A549 (cell line): ENCODE measurements at regions not wholly inside any gene's neighbourhood (a gene's known extent, or its start where the extent isn't known, plus 50 kb on each side); places are given as distances from the start of the nearest gene placed in this dataset.
A peak's percentile ranks its signal among the peaks of the same experiment; 100 is the strongest.
"Not testable (repeated sequence)": the region's sequence is repeated elsewhere in the genome, so short reads cannot be mapped to it uniquely, and the experiment has no call there.

ENCODE experiments used
- ATAC-seq, 2 experiments: fragments of 200-7000 bp in 1 of 2; fragments of >200 bp in 1 of 2; cut with Nextera tagmentation in 1 of 2; cut with Tn5 transposase in 1 of 2; 3 replicates each; pipeline versions ENCODE4 v1.8.0 to v1.9.1; 2018 to 2020; ENCODE audit warnings: mild to moderate bottlenecking in 1 of 2, moderate library complexity in 1 of 2
- CTCF ChIA-PET: fragments of 300-600 bp; sonication (Branson Sonifier 250); formaldehyde crosslinking; extraction: SDS; loops from one replicate; lab custom pipeline; 2021; ENCODE audit warnings: antibody characterized with exemption, inconsistent platforms; lab: Yijun Ruan, JAX
- POLR2A ChIA-PET: fragments of 350-600 bp; formaldehyde crosslinking; extraction: SDS; loops from one replicate; lab custom pipeline; 2021; ENCODE audit warnings: antibody characterized with exemption, inconsistent platforms; lab: Yijun Ruan, JAX
- DNase-seq, 2 experiments: peaks; one replicate each; pipeline versions ENCODE4 v3.0.0 to v3.0.0-alpha.2; 2011 to 2016; ENCODE audit warnings: low read depth in 1 of 2, low spot score in 1 of 2
- FAIRE-seq: peaks from 2 replicates; lab custom pipeline; 2011; peaks lifted over from hg19 to GRCh38; lab: Jason Lieb, UNC
- H3K27ac ChIP-seq, 2 experiments: fragments of >200 bp; sonication (Bioruptor Twin); formaldehyde crosslinking; 3 replicates each; pipeline ENCODE4 v1.5.1; 2016 to 2017
- H3K4me1 ChIP-seq: fragments of >200 bp; sonication (Bioruptor Twin); formaldehyde crosslinking; 3 replicates; pipeline ENCODE4 v1.6.1; 2016
- H3K4me2 ChIP-seq: fragments of >200 bp; sonication (Bioruptor Twin); formaldehyde crosslinking; 3 replicates; pipeline ENCODE4 v1.6.1; 2016
- H3K4me3 ChIP-seq: fragments of >200 bp; sonication (Bioruptor Twin); formaldehyde crosslinking; 3 replicates; pipeline ENCODE4 v1.5.1; 2016
- H3K9me3 ChIP-seq: fragments of >200 bp; sonication (Bioruptor Twin); formaldehyde crosslinking; 3 replicates; pipeline ENCODE4 v1.6.1; 2016
- FOSL2 ChIP-seq, 2 experiments: fragments of 450-650 bp in 1 of 2; fragments of >200 bp in 1 of 2; sonication (Bioruptor Twin) in 1 of 2; formaldehyde crosslinking; IDR thresholded peaks; 2 replicates each; pipeline versions ENCODE4 v1.5.0 to v1.6.1; 2016 to 2020; ENCODE audit warnings: mild to moderate bottlenecking in 1 of 2, moderate library complexity in 1 of 2
- HOXB13 ChIP-seq: fragments of 250-450 bp; sonication (Bioruptor Pico); IDR thresholded peaks from 2 replicates; pipeline ENCODE4 v1.5.0; 2020; ENCODE audit warnings: low read depth, mild to moderate bottlenecking, moderate library complexity
- MAFK ChIP-seq: fragments of 450-650 bp; IDR thresholded peaks from 2 replicates; pipeline ENCODE4 v1.6.1; 2014; ENCODE audit not compliant: partially characterized antibody
- NR3C1 ChIP-seq: fragments of >200 bp; sonication (Bioruptor Twin); formaldehyde crosslinking; IDR thresholded peaks from 3 replicates; pipeline ENCODE4 v1.6.1; 2017
- POLR2AphosphoS2 ChIP-seq: conservative IDR thresholded peaks from 2 replicates; pipeline ENCODE4 v1.6.1; 2012; ENCODE audit warnings: low read length, improper control_type of control experiment, inconsistent platforms
- RAD21 ChIP-seq, 2 experiments: fragments of >200 bp in 1 of 2; sonication (Bioruptor Twin) in 1 of 2; formaldehyde crosslinking in 1 of 2; IDR thresholded peaks in 1 of 2; conservative IDR thresholded peaks in 1 of 2; 2 replicates in 1 of 2; 3 replicates in 1 of 2; pipeline ENCODE4 v1.6.1; 2012 to 2018; ENCODE audit warnings: inconsistent platforms in 1 of 2
- RARB ChIP-seq: fragments of 250-450 bp; sonication (Bioruptor Pico); IDR thresholded peaks from 2 replicates; pipeline ENCODE4 v1.8.0; 2021; ENCODE audit warnings: mild to moderate bottlenecking, moderate library complexity
- RCOR1 ChIP-seq: fragments of 150-350 bp; IDR thresholded peaks from 2 replicates; pipeline ENCODE4 v1.6.1; 2014; ENCODE audit warnings: antibody characterized with exemption, low read length, low read depth
- ZNF302 ChIP-seq: fragments of 250-450 bp; sonication (Bioruptor Pico); IDR thresholded peaks from 2 replicates; pipeline ENCODE4 v1.9.0; 2021; ENCODE audit warnings: inconsistent platforms, mild to moderate bottlenecking, moderate library complexity
- WGBS: methylation state at CpG from one replicate; pipeline ENCODE4 v1.1.6; 2017; ENCODE audit errors: missing lambda C conversion rate; 5-methylcytosine and 5-hydroxymethylcytosine counted together
- TF ChIP-seq, protein P1 (sequence below): fragments of >200 bp; sonication (Bioruptor Twin); formaldehyde crosslinking; IDR thresholded peaks from 3 replicates; pipeline ENCODE4 v1.6.1; 2016
- TF ChIP-seq, protein P2 (sequence below): fragments of 250-450 bp; sonication (Bioruptor Pico); IDR thresholded peaks from 2 replicates; pipeline ENCODE4 v1.5.0; 2020; ENCODE audit warnings: low read depth, mild to moderate bottlenecking, moderate library complexity
- TF ChIP-seq, protein P3 (sequence below): fragments of 200-600 bp; sonication (generic); IDR thresholded peaks from 2 replicates; pipeline ENCODE4 v1.6.1; 2016; ENCODE audit warnings: antibody characterized with exemption, mild to moderate bottlenecking, moderate library complexity
- TF ChIP-seq, protein P4 (sequence below): fragments of >200 bp; sonication (Bioruptor Twin); formaldehyde crosslinking; IDR thresholded peaks from 2 replicates; pipeline ENCODE4 v1.6.1; 2016
- TF ChIP-seq, protein P5 (sequence below): fragments of >200 bp; sonication (Bioruptor Twin); formaldehyde crosslinking; IDR thresholded peaks from 3 replicates; pipeline ENCODE4 v1.5.1; 2016

DNA sequence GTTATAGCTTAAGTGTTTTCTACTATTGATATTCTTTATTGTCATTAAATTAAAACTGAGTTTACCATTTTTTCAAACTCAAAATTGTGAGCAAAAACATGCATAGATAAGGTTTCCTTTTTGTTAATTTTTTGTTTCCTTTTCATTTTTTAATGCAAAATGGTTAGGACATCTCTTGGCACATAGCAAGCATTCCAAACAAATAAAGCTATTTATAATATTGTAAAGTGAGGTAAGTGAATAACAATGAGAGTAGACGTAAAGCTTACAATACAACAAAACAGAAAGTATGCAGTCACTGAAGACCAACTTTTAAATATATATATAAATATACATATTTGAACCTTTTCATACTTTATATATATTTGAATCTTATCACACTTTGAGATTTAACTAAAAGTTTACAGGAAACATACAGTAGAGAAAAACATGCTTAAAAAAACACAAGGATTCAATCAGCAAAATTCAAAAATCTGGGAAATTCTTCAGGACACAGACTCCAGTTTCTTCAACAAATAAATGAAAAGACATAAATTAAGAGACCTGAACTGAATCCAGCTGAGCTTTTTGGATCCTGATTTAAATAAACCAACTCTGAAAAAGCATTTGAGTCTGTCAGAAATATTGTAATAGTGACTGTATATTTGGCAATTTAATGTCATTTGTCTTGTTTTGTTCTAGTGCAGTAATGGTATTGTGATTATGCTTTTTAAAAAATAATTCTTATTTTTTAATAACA, 67.5 kb upstream of the SAMSN1 start (continued):
- TF ChIP-seq, protein P1, sequence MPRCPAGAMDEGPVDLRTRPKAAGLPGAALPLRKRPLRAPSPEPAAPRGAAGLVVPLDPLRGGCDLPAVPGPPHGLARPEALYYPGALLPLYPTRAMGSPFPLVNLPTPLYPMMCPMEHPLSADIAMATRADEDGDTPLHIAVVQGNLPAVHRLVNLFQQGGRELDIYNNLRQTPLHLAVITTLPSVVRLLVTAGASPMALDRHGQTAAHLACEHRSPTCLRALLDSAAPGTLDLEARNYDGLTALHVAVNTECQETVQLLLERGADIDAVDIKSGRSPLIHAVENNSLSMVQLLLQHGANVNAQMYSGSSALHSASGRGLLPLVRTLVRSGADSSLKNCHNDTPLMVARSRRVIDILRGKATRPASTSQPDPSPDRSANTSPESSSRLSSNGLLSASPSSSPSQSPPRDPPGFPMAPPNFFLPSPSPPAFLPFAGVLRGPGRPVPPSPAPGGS: no peak
- TF ChIP-seq HOXB13 (no peak), POLR2AphosphoS2 (no peak), RCOR1 (no peak), RARB (CRISPR knock-in tag) (no peak)

DNA sequence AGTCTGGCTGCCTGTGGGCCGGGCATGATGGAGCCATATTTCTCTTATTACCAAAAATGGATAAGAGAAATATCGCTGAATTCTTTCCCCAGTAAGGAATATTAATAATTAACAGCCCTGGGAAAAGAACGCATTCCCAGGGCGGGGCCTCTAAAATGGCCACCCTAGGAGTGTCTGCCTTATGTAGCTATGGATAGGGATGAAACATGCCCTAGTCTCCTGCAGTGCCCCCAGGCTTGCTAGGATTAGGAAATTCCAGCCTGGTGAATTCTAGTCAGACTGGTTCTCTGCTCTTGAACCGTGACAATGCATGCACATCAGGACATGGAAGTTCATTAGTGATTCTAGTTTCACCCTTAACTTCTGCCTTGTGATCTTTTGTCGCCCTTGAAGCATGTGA, 64.0 kb upstream of the SAMSN1 start:
- CTCF ChIA-PET, H3K4me2 ChIP-seq, H3K4me1 ChIP-seq, POLR2A ChIA-PET, DNase-seq, H3K9me3 ChIP-seq, H3K27ac ChIP-seq, H3K4me3 ChIP-seq, ATAC-seq, FAIRE-seq: not testable (repeated sequence)
- 48% methylated on average over 6 of the region's 6 CpGs for WGBS

DNA sequence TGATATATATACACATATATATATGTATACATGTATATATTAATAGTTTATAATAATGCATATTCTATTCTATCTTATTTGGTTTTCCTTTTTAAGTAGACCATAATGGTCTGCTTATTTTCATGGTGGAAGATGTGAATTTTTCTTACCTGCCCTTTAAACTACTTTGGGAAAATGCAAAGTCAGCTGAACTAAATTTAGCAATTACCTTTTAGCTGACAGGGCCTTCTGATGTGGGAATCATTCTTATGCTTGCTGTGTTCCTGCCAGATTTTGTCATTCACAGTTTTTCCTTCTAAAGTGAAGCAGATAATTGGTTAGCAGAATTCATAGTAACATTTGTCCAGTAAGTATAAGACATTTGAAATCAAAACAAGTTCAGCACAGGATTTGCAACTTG, 63.2 kb upstream of the SAMSN1 start:
- FAIRE-seq: no peak
- CTCF ChIA-PET: no interaction called here

DNA sequence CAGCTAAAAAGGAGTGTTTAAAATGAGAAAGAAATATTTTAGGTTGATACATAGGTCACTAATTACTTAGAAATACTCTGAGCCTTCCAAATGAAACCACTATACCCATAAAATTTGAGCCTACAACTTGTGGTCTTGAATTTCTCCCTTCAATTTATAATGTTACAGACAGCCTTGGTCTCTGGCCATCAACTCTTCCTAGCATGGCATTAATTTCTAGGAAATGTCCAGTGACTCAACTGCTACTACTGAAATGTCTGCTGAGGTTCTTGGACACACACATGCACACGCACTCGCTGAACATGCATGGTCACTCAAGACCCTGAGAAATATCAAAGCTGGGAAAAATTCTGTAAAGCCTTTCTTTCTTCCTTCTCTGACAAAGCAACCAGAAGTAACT, 61.1 kb upstream of the SAMSN1 start:
- Histone ChIP-seq H3K4me3 (no peak overlapping the region), H3K4me1 (no peaks in the 10 kb centered on the region), H3K4me2 (no peak overlapping the region), H3K27ac (no peak overlapping the region), H3K9me3 (no peaks in the 10 kb centered on the region)
- ChIA-PET CTCF (no interaction called here), POLR2A (no interaction called here)
- ATAC-seq (no peak), DNase-seq (no peak), FAIRE-seq (no peak)
- 89% methylated on average over 2 of the region's 2 CpGs for WGBS
- TF ChIP-seq, protein P2, sequence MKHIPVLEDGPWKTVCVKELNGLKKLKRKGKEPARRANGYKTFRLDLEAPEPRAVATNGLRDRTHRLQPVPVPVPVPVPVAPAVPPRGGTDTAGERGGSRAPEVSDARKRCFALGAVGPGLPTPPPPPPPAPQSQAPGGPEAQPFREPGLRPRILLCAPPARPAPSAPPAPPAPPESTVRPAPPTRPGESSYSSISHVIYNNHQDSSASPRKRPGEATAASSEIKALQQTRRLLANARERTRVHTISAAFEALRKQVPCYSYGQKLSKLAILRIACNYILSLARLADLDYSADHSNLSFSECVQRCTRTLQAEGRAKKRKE (CRISPR knock-in tag): no peak
- TF ChIP-seq, protein P3, sequence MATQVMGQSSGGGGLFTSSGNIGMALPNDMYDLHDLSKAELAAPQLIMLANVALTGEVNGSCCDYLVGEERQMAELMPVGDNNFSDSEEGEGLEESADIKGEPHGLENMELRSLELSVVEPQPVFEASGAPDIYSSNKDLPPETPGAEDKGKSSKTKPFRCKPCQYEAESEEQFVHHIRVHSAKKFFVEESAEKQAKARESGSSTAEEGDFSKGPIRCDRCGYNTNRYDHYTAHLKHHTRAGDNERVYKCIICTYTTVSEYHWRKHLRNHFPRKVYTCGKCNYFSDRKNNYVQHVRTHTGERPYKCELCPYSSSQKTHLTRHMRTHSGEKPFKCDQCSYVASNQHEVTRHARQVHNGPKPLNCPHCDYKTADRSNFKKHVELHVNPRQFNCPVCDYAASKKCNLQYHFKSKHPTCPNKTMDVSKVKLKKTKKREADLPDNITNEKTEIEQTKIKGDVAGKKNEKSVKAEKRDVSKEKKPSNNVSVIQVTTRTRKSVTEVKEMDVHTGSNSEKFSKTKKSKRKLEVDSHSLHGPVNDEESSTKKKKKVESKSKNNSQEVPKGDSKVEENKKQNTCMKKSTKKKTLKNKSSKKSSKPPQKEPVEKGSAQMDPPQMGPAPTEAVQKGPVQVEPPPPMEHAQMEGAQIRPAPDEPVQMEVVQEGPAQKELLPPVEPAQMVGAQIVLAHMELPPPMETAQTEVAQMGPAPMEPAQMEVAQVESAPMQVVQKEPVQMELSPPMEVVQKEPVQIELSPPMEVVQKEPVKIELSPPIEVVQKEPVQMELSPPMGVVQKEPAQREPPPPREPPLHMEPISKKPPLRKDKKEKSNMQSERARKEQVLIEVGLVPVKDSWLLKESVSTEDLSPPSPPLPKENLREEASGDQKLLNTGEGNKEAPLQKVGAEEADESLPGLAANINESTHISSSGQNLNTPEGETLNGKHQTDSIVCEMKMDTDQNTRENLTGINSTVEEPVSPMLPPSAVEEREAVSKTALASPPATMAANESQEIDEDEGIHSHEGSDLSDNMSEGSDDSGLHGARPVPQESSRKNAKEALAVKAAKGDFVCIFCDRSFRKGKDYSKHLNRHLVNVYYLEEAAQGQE: no peak
- TF ChIP-seq RAD21 (conservative IDR thresholded peaks at IDR 0.05 in 1 of 2, IDR thresholded peaks at IDR 0.05 in 1 of 2) (no peak), ZNF302 (no peak), RARB (CRISPR knock-in tag) (no peak), NR3C1 (no peak)
- TF ChIP-seq, protein P4, sequence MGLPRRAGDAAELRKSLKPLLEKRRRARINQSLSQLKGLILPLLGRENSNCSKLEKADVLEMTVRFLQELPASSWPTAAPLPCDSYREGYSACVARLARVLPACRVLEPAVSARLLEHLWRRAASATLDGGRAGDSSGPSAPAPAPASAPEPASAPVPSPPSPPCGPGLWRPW: no peak
- TF ChIP-seq, protein P5, sequence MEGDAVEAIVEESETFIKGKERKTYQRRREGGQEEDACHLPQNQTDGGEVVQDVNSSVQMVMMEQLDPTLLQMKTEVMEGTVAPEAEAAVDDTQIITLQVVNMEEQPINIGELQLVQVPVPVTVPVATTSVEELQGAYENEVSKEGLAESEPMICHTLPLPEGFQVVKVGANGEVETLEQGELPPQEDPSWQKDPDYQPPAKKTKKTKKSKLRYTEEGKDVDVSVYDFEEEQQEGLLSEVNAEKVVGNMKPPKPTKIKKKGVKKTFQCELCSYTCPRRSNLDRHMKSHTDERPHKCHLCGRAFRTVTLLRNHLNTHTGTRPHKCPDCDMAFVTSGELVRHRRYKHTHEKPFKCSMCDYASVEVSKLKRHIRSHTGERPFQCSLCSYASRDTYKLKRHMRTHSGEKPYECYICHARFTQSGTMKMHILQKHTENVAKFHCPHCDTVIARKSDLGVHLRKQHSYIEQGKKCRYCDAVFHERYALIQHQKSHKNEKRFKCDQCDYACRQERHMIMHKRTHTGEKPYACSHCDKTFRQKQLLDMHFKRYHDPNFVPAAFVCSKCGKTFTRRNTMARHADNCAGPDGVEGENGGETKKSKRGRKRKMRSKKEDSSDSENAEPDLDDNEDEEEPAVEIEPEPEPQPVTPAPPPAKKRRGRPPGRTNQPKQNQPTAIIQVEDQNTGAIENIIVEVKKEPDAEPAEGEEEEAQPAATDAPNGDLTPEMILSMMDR: no peak

More for the DNA sequence above, 63.2 kb upstream of the SAMSN1 start:
- TF ChIP-seq MAFK (peak; percentile 56), FOSL2 (IDR thresholded peaks at IDR 0.05) (no peak), FOSL2 (CRISPR knock-in tag; IDR thresholded peaks at IDR 0.05) (no peak)
- Histone ChIP-seq H3K27ac (no peak overlapping the region), H3K4me1 (no peaks in the 10 kb centered on the region), H3K4me2 (no peak overlapping the region), H3K9me3 (no peaks in the 10 kb centered on the region), H3K4me3 (no peak overlapping the region)
- no peak for DNase-seq
- POLR2A ChIA-PET: no interaction called here
- no peak for ATAC-seq
